ENCODE measurements at regions not wholly inside any gene's neighbourhood (a gene's known extent, or its start where the extent isn't known, plus 50 kb on each side); places are given as distances from the start of the nearest gene placed in this dataset.

- TF ChIP-seq CTCF (IDR thresholded peaks at IDR 0.05) (no peak), POLR2AphosphoS5 (IDR thresholded peaks at IDR 0.05; ENCODE audit: low read depth, low read length) (no peak), SIN3A (IDR thresholded peaks at IDR 0.05; ENCODE audit: borderline replicate concordance, insufficient read depth, low read depth, low read length) (no peak), REST (IDR thresholded peaks at IDR 0.05; ENCODE audit: insufficient read depth in 1 of 2, low read depth in 2 of 2, low read length in 1 of 2) (no peak), TCF7L2 (IDR thresholded peaks at IDR 0.05; ENCODE audit: low read depth, low read length) (no peak)
Measured at GRCh38 chr6:113654396-113654795, 202.7 kb upstream of the MARCKS start.
